Fibroblast of villous mesenchyme (primary cell): ENCODE measurements at regions not wholly inside any gene's neighbourhood (a gene's known extent, or its start where the extent isn't known, plus 50 kb on each side); places are given as distances from the start of the nearest gene placed in this dataset.

ENCODE experiments used
- DNase-seq: peaks from one replicate; pipeline ENCODE4 v3.0.0-alpha.2; 2010; ENCODE audit warnings: low read depth
- H3K4me3 ChIP-seq: 2 replicates; pipeline ENCODE4 v1.5.1; 2011; ENCODE audit warnings: low read depth, mild to moderate bottlenecking, low read length
- CTCF ChIP-seq: IDR thresholded peaks from 2 replicates; pipeline ENCODE4 v1.5.1; 2012; ENCODE audit warnings: low read depth, mild to moderate bottlenecking, low read length; ENCODE audit not compliant: insufficient read depth

GRCh38 chr13:63149375-63149774 is 1733.7 kb upstream of the PCDH20 start:
- no peak for DNase-seq
- H3K4me3 ChIP-seq = no peak overlapping the region
- TF ChIP-seq CTCF = no peak

- TF ChIP-seq CTCF = no peak
- no peak for DNase-seq
- H3K4me3 ChIP-seq = no peak overlapping the region
These were observed 1723.6 kb upstream of the PCDH20 start for GRCh38 chr13:63139277-63139676.

GRCh38 chr13:63129995-63130394 is 1714.3 kb upstream of the PCDH20 start:
- TF ChIP-seq CTCF = no peak
- H3K4me3 ChIP-seq = no peak overlapping the region
- DNase-seq = no peak

GRCh38 chr13:63128716-63129115 is 1713.1 kb upstream of the PCDH20 start:
- no peak overlapping the region for H3K4me3 ChIP-seq
- no peak for DNase-seq
- TF ChIP-seq CTCF = no peak

- TF ChIP-seq CTCF = no peak
- DNase-seq = peak; percentile 3
- H3K4me3 ChIP-seq = no peak overlapping the region
These were observed 1709.2 kb upstream of the PCDH20 start for GRCh38 chr13:63124863-63125262.

GRCh38 chr13:63120883-63121282 is 1705.2 kb upstream of the PCDH20 start:
- DNase-seq = no peak
- no peak overlapping the region for H3K4me3 ChIP-seq
- TF ChIP-seq CTCF = no peak

GRCh38 chr13:63117710-63118109 is 1702.1 kb upstream of the PCDH20 start:
- DNase-seq = no peak
- no peak overlapping the region for H3K4me3 ChIP-seq
- no peak for TF ChIP-seq CTCF
